Cardiac fibroblast (primary cell): ENCODE measurements at regions not wholly inside any gene's neighbourhood (a gene's known extent, or its start where the extent isn't known, plus 50 kb on each side); places are given as distances from the start of the nearest gene placed in this dataset.

Source experiments
- DNase-seq, 2 donors: peaks; one replicate each; pipeline versions ENCODE4 v3.0.0 to v3.0.0-alpha.2; 2010; ENCODE audit warnings: low read depth in 2 of 2
- H3K4me3 ChIP-seq, 2 donors: replicated peaks in 1 of 2; 1 replicate in 1 of 2; 2 replicates in 1 of 2; pipeline ENCODE4 v1.5.1; 2011; ENCODE audit warnings: low read depth in 2 of 2, low read length in 2 of 2, mild to moderate bottlenecking in 2 of 2, moderate library complexity in 1 of 2
- TF ChIP-seq, protein P1 (sequence below): IDR thresholded peaks from one replicate; pipeline ENCODE4 v1.5.1; 2011; ENCODE audit warnings: low read depth, mild to moderate bottlenecking, low read length, inconsistent platforms

DNA sequence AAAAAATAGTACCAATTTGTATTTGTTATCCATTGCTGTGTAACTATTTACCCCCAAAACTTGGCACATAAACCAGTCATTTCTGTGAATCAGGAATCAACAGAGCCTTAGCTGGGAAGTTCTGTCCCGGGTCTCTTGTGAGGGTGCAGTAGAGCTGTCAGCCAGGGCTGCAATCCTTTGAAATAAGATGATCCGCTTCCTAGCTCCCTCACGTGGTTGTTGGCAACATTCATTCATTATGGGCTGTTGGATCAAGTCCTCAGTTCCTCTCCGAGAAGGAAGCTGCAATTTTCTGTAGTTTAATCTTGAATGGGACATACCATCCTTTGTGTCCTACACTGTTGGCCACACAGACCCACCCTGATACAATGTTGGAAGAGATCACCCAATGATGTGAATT, 277.2 kb downstream of the SUCLA2 start:
- no peak for DNase-seq
- no peak overlapping the region for H3K4me3 ChIP-seq
- TF ChIP-seq, protein P1, sequence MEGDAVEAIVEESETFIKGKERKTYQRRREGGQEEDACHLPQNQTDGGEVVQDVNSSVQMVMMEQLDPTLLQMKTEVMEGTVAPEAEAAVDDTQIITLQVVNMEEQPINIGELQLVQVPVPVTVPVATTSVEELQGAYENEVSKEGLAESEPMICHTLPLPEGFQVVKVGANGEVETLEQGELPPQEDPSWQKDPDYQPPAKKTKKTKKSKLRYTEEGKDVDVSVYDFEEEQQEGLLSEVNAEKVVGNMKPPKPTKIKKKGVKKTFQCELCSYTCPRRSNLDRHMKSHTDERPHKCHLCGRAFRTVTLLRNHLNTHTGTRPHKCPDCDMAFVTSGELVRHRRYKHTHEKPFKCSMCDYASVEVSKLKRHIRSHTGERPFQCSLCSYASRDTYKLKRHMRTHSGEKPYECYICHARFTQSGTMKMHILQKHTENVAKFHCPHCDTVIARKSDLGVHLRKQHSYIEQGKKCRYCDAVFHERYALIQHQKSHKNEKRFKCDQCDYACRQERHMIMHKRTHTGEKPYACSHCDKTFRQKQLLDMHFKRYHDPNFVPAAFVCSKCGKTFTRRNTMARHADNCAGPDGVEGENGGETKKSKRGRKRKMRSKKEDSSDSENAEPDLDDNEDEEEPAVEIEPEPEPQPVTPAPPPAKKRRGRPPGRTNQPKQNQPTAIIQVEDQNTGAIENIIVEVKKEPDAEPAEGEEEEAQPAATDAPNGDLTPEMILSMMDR: no peak

DNA sequence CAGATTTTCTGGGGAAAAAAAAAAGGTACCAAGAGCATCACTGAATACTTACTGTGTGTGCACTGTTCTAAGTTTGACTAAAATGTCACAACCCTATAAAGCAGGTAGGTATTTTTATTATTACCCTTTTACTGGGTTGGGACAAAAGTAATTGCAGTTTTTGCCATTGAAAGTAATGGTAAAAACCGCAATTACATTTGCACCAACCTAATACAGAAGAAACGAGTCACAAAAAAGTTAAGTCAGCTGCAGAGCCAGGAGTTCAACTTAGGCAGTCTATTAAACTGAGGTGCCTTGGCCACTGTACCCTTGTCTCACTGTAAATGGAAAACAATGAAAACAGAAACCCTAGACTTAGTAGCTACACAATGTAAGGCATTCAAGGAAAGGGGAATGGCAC, 281.9 kb downstream of the SUCLA2 start:
- H3K4me3 ChIP-seq: no peak overlapping the region
- TF ChIP-seq, protein P1: no peak
- no peak for DNase-seq

DNA sequence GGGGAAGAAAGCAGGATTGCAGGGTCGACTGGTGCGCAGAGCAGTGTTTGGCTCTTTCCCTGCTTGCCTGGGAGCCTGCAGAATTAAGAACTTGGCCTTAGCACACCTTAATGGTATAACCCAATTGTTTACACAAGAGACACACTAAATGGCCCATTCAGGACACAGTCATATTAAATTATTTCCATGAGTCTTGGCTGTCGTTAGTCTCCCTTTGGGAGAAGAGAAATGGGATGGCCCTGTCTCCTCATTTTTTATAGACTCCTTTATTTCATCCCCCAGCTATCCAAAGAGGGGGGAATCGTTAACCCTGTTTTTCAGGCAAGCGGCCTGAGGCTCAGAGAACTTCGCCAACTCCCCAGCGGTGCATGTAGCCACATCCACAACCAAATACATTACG, 282.5 kb downstream of the SUCLA2 start:
- no peak for DNase-seq
- TF ChIP-seq, protein P1: no peak
- no peak overlapping the region for H3K4me3 ChIP-seq

DNA sequence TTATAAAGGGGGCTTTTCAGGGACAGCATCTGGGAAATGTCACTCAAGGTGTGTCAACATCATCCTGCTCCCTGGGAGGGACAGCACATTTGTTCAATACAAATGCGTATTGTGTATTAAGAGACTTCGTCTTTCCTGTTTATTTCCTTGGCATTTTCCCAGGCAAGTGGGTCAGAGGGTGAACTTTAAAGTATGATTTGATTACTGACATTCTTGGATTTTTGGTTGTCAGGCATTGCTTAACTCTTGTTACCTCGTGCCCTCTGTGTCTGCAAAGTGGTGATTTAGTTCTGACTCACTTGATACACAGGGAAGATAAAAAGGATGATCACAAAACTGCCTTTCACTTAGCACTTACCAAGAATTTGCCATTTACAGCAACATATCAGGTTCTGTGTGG, 292.7 kb downstream of the SUCLA2 start:
- peak; percentile 2 to 71 for DNase-seq
- TF ChIP-seq, protein P1: no peak
- no peak overlapping the region for H3K4me3 ChIP-seq

DNA sequence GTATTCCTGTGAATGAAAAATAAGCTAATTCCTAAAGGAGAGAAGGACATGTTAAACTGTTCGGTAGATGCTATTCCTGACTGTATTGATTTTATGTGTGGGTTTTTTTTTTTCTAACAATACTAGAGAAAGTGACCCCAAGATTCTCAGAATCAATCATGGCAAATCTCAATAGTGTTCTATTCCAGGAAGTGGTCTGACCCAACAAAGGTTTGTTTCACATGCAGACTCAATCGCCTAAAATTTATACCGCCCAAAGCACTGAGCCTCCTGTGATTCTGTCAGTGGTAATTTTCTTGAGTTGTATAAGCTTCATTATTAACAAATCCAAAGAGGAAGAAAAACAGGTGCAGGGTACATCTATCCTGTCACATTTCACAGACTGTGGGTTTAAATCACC, 293.7 kb downstream of the SUCLA2 start:
- TF ChIP-seq, protein P1: no peak
- no peak for DNase-seq
- H3K4me3 ChIP-seq: no peak overlapping the region

- TF ChIP-seq, protein P1: no peak
- DNase-seq: peak in 1 of 2 donors; percentile 10
Observed at GRCh38 chr13:47705185-47705584, 295.9 kb downstream of the SUCLA2 start.

GRCh38 chr13:47696674-47697073, 304.4 kb downstream of the SUCLA2 start:
- H3K4me3 ChIP-seq: no peak overlapping the region
- TF ChIP-seq, protein P1: no peak
- no peak for DNase-seq

More at GRCh38 chr13:47705185-47705584, 295.9 kb downstream of the SUCLA2 start:
- no peak overlapping the region for H3K4me3 ChIP-seq
